Stimulated activated CD4-positive, alpha-beta T cell treated with anti-CD3 and anti-CD28 coated beads, TNF-alpha, amount 100 ng/mL, for 4 hours (primary cell): ENCODE measurements at regions not wholly inside any gene's neighbourhood (a gene's known extent, or its start where the extent isn't known, plus 50 kb on each side); places are given as distances from the start of the nearest gene placed in this dataset.
A peak's percentile ranks its signal among the peaks of the same experiment; 100 is the strongest.
"Not testable (repeated sequence)": the region's sequence is repeated elsewhere in the genome, so short reads cannot be mapped to it uniquely, and the experiment has no call there.

Experiments
- DNase-seq, 3 experiments: peaks; one replicate each; pipeline ENCODE4 v3.0.0-alpha.2; 2020; ENCODE audit warnings: low read depth in 3 of 3

DNA sequence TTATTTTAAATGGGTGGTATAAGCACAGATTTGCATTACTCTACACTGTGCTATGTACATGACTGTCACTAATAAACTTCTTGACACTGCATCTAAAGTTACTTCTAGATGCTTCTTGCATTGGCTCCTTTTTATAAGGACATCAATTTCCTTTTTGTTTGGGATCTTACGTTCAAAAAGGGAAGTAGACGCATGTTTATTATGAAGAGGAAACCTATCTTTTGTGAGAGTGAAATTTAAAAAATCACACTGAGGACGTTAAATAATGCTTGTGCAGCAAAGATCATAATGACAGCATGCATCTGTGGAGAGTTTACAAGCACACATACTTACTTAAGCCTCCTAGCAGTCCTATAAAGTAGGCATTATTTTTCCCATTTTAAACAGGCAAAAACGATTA is 479.5 kb downstream of the CD83 start:
- no peak for DNase-seq

DNA sequence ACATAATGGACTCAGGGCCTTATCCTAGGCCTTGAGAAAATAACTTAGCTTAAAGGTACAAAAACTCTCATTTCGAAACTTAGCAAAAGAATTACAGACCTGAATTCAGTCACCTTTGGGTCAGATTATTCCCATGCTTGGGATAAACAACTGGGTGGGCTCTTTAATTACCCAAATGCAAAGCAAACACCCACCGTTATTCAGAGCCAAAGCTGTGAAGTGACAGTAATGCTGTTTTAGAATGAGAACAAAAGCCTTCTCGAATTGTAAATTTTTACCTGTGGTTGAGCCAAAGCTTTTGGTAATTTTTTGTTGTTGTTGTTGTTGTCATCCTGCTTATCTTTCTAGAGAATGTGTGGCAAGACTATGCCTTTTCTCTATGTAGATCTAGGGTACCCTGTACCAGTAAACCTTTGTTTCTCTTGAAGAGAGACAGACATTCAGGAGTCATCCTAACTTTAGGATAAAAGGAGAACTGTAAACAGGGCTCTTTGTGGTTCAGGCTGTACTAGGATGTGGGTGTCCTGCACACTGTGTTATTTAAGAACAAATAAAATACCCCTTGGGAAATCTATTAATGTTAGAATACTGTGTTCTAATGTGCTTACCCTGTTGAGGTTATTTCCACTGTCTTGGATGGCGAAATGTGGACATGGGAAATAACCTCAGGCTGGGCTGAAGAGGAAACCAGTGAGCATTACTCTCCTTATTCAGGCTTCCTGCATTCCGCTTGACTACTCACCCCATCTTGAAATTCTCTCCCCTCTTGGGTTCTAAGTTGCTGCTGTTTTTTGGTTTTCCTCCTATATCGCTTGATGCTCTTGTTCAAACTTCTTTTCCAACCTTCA is 480.7 kb downstream of the CD83 start:
- DNase-seq, result no peak

DNA sequence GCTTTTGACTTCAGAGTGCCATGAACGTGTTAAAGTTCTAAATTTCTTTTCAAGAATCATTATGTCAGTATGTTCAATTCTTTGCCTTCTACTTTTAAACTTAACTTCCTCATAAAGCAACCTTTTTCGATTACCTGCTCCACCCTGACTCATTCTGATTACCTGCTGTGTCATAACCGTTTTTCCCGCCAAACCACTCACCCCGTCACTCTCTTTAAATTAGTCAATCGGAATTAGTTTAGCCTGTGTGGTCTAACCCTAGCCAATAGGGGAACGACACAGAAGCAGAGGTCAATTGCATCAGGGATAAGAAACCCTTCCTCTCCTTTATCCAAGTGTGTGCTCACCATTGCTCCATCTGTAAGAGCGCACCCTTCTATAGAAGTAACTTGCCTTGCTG is 482.7 kb downstream of the CD83 start:
- not testable (repeated sequence) for DNase-seq

DNA sequence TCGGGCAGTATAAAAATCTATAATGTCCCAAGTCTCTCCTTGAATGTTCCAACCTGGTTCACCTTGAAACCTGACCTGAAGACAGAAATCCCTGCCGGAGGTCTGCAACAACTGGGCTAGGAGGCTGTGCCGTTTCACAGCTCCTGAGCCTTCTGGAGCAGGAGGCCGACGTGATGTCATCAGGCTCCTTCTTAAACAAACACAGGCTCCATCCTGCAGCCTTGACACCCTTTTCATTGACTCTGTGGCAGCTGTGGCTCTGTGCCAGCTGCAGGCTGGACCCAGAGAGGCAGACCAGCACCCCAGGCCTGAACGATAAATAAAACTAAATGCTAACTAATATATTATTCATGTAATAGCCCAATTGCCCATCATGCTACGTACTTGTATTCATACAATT is 483.9 kb downstream of the CD83 start:
- no peak for DNase-seq

DNA sequence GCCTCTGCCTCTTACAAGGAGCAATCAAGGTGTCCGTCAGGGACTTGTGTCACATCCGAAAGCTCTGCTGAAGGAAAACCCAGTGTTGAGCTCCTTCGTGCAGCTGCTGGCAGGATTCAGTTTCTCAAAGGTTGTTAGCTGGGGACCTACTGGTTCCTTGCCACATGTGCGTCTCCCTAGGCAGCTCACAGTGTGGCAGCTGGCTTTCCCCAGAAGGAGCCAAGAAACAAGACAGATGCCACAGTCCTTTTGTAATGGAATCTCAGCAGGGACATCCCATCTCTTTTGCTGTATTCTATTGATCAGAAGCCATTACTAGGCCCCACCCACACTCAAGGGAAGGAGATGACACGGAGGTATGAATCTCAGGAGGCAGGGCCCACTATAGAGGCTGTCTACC is 488.8 kb downstream of the CD83 start:
- DNase-seq, result no peak

DNA sequence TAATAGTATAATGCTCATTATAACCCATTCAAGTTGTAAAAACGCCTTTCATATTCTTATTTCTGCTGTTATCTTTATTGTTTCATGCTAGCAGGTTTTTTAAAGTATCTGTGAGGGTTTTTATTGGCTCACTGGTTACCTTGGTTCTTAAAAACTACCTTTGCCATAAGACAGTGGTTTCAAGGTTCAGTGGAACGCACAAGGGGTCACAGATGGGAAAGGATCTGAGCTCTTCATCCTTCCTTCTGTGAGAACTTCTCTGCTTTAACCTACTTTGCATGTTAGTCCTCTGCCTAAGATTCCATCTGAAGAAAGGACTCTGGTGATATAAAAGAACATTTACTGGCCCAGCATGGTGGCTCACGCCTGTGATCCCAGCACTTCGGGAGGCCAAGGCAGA is 492.6 kb downstream of the CD83 start:
- DNase-seq, result no peak

DNA sequence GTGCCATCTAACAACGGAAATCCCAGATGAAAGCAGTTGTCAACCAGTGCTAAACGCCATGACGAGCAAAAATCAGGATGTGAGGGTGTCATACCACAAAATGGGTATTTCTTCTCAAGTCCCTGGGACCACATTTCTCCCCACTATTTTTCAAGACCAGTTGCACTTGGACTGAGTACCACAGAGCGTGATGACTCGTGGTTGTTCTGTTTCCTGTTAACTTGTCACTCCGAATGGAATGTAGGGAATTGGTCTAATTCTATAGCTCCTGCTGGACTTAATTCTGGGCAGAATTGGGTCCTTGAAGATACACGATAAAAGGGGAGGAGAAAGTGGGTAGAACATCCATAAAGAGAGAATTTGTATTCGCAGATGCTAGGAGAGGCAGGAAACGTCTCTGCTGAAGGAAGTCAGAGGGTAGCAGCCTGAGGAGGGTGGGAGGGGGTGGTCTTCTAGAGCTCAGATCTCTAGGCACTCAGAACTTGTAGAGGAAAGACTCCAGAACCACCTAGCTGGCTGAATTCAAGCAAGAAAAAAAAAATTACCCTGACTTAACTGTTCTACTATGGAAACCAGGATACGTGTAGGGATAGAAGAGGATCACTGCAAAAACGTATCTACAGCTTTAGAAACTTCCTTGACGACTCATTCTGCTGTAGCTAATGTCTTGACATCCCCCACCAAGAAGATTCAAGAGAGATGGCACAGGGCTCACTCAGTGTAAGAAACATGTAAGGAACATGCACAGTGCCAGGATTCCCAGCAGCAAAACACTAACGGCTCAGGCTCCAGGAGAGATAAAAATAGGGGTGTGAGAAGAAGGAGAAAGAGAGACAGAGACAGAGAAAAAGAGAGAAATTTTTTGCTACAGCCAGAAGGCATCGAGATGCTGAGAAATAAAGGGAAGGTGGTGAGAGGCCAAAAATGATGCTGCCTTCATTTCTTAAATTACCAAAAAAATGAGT is 494.7 kb downstream of the CD83 start:
- no peak for DNase-seq

DNA sequence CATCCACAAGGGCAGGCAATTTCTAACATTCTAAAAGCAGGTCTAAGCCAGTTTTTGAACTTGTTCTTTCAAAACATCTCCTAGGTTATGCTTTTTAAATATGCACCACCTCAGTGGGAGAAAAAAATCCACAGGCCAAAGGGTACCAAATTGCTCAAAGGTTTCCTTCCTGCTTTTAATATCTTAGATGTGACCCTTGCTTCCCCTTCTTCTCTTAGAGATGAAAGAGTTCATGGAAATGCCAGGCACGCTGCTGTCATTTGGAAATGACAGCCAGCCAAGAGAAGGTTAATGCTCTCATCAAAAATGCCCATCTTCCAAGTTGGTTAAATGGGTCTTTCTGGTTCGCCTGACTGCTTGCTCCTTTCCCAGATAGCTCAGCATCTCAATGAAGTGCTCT is 497.1 kb downstream of the CD83 start:
- no peak for DNase-seq

DNA sequence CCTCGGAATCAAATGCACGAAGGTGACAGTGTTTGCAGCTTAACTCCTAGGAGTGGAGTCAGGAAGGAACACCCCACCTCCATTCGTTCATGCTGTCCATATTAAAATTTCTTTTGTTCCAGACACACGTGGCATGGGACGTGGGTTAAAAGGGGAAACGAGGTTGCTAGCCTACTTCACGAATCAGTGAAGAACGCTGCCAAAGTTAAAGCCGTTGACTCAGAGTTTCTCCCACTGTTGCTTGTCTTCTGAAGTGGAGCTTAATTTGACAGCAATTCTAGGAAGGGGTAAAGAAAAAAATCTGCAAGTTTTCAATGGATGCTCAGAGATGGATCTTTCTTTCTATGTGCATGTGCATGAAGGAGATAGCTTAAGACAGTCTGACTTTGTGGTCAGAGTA is 499.1 kb downstream of the CD83 start:
- no peak for DNase-seq

DNA sequence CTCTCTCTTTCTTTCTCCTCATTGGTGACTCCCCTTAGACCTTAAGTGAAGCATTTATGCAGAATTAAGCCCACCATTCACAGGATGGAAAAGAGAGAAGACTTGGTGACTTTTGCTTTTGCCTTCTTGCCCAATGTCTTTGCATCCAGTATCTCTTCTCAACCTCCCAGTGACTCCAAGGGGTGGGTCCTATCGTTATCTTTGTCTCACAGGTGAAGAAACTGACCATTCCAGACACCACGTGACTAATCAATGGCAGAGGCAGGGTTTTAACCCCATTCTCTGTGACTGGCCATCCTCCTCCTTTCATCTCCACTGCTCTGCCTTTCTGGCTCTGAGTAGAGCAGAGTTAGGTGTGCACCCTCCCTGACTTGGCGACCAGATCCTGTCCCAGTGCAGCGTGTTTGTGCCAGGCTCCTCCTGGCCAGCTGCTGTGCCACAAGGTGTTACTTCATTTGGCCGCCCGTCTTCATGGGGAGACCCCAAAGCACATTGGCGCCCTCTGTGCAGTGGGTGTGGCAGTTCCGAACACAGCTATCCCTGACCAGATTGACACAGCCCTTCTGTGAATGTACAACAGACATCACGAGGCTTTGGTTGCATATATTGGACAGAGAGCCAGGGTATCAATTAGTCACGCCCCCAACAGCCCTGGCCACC is 501.3 kb downstream of the CD83 start:
- DNase-seq, result no peak

DNA sequence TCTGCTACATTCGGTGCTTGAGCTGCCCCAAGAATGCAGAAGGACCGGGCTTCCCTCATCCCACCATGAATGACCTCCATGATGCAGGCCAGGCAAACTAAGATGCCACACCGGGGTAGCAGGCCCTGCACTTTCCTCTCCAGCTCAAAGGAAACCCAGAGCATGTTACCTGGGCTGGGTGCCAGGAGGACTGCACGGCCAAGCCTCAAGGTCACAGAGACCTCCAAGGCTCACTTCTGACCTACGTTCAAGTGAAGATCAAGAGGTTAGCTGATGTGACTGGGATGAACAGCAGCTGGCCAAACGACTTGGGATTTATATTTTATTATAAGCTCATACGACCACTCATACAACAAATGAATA is 501.8 kb downstream of the CD83 start:
- no peak for DNase-seq

DNA sequence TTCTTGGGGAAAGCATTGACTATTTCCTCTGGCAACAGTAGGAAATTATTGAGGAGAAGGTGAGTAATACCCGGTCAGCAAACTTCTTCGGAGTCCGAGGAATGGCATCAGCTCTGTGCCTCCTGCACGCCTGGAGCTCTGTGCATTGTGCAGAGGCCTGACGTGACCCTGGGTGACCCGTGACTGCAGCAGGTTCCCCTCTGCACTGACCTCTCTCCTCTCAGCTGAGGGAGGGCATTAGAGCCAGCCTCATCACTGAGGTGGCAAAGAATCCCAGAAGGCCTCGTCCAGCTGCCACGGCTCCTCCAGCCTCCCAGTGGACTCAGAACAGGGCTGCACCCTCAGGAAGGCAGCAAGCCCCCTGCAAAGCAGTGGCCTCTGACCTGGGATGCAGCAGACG is 502.9 kb downstream of the CD83 start:
- no peak for DNase-seq

DNA sequence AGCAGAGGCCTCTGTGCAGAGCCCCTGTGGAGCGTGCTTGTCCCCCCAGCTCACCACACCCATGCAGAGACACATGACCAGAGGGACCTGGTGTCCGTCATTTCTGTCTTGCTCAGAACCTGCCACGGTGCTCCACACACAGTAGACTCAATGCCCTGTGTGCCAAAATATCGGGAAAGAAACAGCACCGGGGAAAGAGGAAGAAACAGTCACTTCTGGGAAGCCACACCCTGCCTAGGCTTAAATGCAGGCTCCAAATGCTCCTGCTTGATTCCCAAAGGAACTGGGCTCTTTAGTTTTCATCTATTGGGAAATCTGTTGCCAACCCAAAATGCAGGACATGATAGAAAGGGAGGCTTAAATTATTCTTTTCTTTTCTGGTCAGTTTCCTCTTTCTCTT is 503.9 kb downstream of the CD83 start:
- no peak for DNase-seq

DNA sequence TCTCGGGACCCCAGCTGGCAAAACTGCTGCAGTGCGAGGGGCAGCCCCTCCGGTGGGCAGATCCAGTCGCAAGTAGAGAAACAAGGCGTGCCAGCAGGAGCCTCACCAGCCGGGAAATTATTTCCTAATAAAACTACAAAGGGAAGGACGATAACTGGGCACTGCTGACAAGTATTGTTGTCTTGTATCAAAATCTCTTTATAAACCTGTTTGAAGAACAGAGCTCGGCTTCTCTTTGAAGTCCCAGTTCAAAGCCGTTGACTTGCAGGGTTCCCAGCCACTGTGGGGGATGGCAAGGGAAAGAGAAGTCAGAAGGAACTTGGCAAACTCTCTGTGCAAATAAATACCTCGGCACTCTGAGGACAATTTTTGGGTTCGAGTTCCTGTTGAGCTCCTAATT is 504.5 kb downstream of the CD83 start:
- DNase-seq, result no peak

DNA sequence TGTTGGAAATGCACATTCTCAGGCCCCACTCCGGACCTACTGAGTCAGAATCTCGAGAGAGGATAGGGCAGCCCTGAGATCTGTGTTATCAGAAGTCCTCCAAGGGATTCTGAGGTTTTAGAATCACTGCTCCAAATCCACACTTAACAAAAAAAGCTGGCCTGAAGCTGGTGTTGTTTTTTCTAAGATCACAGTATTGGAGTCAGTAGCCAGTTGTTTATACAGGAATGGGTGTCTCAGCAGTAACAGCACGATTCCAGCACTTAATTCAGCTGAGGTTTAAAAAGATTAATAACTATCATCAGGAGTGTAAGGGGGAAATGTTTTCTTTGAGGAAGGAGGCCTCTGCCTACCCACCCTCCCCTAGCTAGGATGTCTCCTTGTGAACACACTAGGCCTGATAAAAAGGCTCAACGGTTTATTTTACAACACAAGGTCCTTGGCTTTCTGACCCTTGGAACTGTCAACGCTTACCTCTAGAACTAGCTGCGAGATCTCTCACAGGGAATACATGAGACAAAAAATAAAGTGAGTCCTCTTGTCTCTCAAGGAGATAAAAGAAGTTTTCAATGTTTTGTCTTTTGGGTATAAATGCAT is 505.4 kb downstream of the CD83 start:
- DNase-seq, result no peak

DNA sequence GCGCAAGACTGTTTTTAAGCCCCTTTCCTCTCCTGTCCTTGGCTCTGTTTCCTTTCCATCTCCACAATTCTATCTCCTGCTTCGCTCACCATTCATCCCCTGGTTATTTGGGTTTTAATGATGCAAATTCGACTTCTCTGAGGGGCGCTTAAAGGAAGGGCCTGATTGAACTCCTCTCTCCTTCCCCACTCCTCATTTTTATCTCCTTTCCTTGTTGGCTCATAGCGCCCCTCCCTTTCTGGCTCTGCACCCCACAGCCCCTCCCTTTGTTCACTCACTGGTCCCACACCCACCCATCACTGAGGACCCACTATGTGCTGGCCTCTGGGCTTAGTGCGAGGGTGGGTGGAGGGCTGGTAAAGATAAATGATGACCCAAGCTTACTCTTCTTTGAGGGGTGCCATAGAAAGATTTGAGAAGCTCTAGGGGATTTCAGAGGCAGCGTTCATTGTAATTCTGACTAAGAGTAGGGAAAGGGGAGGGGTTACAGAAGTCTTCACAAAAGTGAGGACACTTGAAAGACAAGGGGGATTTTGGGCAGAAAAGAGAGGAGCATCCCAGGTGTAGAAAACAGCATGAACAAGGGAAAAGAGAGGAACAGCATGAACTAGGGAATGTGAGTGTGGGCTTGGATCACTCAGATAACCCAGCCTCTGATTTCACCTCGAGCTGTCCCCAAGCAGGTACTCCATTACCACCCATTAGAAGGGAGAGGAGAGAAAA is 507.8 kb downstream of the CD83 start:
- DNase-seq, result no peak

DNA sequence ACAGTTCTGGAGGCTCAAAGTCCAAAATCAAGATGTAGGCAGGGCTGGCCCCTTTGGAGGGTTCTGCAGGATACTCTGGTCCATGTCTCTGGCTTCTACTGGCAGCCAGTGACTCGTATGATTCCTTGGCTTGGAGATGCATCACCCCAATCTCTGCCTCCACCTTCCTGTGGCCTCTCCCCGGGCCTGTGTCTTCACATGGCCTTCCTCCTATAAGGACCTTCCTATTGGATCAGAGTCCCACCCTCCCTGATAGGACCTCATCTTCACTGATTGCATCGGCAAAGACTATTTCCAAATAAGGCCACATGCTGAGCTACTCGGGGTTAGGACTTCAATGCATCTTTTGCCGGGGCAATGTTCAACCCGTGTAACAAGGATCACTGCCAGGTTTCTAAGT is 509.0 kb downstream of the CD83 start:
- no peak for DNase-seq

DNA sequence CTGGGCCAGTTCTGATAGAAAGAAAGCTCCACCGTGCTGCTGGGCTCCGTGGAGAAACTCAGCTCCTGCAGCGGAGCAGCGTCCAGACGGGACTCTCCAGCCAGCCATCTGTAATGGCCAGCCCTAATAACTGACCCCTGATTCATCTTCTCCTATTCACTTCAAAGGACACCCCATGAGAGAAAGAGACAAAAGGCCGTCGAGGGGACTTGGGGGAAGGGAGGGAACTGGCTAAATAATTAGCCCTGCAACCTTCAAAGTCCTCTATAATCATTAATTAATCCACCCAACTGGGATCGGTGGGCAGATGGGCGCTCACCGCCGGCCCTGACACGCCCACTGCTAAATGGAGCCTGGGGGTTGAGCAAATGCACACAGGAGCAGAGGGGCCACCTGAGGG is 512.4 kb downstream of the CD83 start:
- no peak for DNase-seq

DNA sequence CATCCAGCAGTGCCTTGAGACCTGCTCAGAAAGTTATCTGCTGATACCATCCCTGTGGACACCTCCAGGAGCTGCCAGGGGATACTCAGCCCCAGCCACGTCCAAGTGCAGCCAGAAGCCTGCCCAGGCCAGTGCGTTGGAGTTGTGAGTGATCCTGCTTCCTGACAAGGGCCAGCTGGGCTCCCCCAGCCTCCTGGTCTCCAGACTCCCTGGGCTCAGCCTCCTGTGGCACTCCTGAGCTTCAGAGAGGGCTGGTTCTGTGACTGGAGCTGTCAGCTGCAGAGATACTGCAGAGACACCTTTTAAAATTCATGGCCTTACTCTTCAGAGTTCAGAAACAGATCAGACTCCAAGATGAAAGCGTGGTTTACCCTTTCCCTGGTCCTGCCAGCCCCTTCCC is 515.9 kb downstream of the CD83 start:
- DNase-seq, result no peak

DNA sequence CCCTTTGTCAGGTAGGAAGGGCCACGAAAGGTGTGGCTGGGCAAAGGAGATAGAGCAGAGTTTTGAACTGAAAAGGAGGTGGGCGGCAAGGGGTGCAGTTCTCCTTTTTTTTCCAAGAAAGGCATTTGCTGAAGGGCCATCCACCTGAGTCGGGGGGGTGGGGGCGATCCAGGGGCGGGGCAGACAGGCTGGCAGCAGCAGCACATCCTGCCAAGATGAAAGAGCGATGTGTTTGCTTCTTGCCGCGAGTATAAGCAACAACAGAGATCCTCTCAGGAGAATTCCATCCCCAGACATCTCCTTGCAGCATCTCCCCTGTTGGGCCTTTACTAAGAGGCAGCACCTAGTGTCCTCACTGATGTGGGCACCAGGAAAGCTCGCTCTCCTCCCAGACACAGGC is 516.5 kb downstream of the CD83 start:
- peak in 1 of 3 experiments; percentile 6 for DNase-seq

DNA sequence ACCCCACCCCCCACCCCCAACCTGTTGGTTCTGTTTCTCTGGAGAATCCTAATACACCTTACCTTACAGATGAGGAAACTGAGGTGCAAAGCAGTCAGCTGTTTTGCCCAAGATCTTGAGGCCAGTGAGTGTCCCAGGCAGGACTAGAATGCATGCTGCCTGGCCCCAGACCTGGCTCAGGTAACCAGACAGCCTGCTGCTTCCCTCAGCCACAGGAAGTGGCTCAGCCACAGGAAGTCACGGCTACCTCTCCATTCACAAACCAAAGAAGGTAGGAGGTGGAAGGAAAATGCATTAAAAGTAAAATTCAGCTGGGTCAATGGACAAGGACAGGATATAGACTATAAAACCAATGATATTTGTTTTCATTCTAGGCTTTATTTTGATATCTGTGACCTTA is 517.6 kb downstream of the CD83 start:
- peak in 1 of 3 experiments; percentile 29 for DNase-seq
